SIG-M5 treated with dmso at 0.1 percent for 504 hours (cell line): ENCODE measurements at regions not wholly inside any gene's neighbourhood (a gene's known extent, or its start where the extent isn't known, plus 50 kb on each side); places are given as distances from the start of the nearest gene placed in this dataset.
A peak's percentile ranks its signal among the peaks of the same experiment; 100 is the strongest.
"Not testable (repeated sequence)": the region's sequence is repeated elsewhere in the genome, so short reads cannot be mapped to it uniquely, and the experiment has no call there.

ENCODE experiments used
- DNase-seq: peaks from one replicate; lab custom pipeline; 2025; ENCODE audit not compliant: unreplicated experiment; lab: John Stamatoyannopoulos, UW

GRCh38 chr7:53087274-53087673 lies 51.8 kb downstream of the POM121L12 start:
- DNase-seq: no peak

GRCh38 chr7:53094191-53094590 lies 58.8 kb downstream of the POM121L12 start:
- no peak for DNase-seq

- no peak for DNase-seq
Observed at GRCh38 chr7:53094827-53095226, 59.4 kb downstream of the POM121L12 start.

GRCh38 chr7:53095731-53096501 lies 60.5 kb downstream of the POM121L12 start:
- DNase-seq: no peak

GRCh38 chr7:53100091-53100490 lies 64.7 kb downstream of the POM121L12 start:
- DNase-seq: no peak

GRCh38 chr7:53101026-53101425 lies 65.6 kb downstream of the POM121L12 start:
- DNase-seq: peak; percentile 42

GRCh38 chr7:53110425-53110824 lies 75.0 kb downstream of the POM121L12 start:
- DNase-seq: no peak

GRCh38 chr7:53111031-53111430 lies 75.6 kb downstream of the POM121L12 start:
- no peak for DNase-seq

- DNase-seq: no peak
Observed at GRCh38 chr7:53113424-53113823, 78.0 kb downstream of the POM121L12 start.

GRCh38 chr7:53119514-53119941 lies 84.1 kb downstream of the POM121L12 start:
- no peak for DNase-seq

- no peak for DNase-seq
Observed at GRCh38 chr7:53121374-53121773, 85.9 kb downstream of the POM121L12 start.

GRCh38 chr7:53131697-53132096 lies 96.3 kb downstream of the POM121L12 start:
- DNase-seq: no peak

- no peak for DNase-seq
Observed at GRCh38 chr7:53151496-53151895, 116.1 kb downstream of the POM121L12 start.

GRCh38 chr7:53187184-53187583 lies 151.8 kb downstream of the POM121L12 start:
- not testable (repeated sequence) for DNase-seq

GRCh38 chr7:53191191-53191695 lies 155.8 kb downstream of the POM121L12 start:
- no peak for DNase-seq

GRCh38 chr7:53191836-53192443 lies 156.5 kb downstream of the POM121L12 start:
- no peak for DNase-seq

GRCh38 chr7:53205006-53205405 lies 169.6 kb downstream of the POM121L12 start:
- no peak for DNase-seq

- DNase-seq: no peak
Observed at GRCh38 chr7:53209129-53209528, 173.7 kb downstream of the POM121L12 start.

- DNase-seq: no peak
Observed at GRCh38 chr7:53214463-53214862, 179.0 kb downstream of the POM121L12 start.

GRCh38 chr7:53218730-53219504 lies 183.5 kb downstream of the POM121L12 start:
- DNase-seq: no peak

GRCh38 chr7:53229202-53229601 lies 193.8 kb downstream of the POM121L12 start:
- DNase-seq: no peak
